GM19193 (cell line): ENCODE measurements at regions not wholly inside any gene's neighbourhood (a gene's known extent, or its start where the extent isn't known, plus 50 kb on each side); places are given as distances from the start of the nearest gene placed in this dataset.

Experiments
- POLR2A ChIP-seq: IDR thresholded peaks from 4 replicates; pipeline ENCODE4 v1.6.1; 2011; ENCODE audit not compliant: insufficient read depth, insufficient read length; ENCODE audit errors: extremely low read depth

- TF ChIP-seq POLR2A = no peak
Measured at GRCh38 chr2:2906091-2906490, 471.5 kb downstream of the EIPR1 start.

DNA sequence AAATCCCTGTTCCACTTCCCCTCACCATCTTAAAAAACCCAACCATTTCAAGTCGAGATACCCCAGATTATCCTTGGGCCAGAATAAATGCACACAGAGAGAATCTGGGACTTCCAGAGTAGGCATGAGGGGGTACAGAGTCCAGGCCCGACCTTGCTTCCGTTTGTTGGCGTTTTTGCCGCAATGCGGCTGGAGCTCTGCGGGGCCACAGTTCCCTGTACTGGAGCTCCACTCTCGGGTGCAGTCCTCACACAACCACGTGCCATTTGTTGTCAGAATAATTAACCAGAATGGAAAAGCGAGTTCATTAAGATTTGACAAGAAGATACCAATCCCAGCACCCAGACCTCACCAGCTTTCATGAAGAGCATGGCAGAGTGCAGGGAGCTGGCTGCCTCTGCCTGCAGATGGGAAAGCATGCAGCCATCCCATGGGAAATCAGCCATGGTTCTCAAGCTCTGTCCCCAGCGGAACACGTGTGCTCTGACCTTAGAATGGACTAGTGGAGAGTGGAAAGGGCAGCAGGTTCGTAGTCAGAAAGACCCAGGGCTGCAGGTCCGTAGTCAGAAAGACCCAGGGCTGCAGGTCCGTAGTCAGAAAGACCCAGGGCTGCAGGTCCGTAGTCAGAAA, 472.8 kb downstream of the EIPR1 start:
- TF ChIP-seq POLR2A = no peak

DNA sequence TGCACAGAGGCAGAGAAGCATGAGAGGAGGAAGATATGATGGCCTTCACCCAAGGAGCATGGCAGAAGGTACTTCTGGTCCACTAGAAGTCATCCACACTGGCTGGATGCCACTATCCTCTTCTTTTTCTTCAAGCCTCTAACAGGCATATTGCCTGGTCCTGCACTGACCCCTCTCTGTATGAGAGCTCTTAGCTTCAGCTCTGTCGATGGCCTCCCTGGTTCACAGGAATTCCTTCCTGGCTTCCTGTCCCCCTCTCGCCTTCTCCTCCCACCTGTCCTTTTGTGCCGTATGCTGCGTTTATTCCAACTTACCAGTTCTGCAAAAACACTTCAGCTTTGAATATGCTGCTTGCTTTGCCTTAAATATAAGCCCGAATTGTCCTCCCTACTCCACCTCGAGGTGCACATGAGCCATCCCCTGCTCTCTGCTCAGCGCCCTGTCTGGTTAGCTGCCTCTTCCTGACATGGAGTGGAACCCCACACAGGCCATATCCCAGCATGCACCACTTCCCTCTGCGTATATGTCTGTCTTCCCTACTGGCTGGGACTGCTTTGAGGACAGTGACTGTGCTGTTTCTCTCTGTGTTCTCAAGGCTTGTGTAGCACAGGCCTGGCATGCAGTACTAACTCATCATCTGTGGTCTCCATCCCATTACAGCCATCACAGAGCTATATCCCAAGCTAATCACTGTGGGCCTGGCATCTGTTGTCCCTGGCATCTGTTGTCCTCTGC, 474.9 kb downstream of the EIPR1 start:
- no peak for TF ChIP-seq POLR2A

DNA sequence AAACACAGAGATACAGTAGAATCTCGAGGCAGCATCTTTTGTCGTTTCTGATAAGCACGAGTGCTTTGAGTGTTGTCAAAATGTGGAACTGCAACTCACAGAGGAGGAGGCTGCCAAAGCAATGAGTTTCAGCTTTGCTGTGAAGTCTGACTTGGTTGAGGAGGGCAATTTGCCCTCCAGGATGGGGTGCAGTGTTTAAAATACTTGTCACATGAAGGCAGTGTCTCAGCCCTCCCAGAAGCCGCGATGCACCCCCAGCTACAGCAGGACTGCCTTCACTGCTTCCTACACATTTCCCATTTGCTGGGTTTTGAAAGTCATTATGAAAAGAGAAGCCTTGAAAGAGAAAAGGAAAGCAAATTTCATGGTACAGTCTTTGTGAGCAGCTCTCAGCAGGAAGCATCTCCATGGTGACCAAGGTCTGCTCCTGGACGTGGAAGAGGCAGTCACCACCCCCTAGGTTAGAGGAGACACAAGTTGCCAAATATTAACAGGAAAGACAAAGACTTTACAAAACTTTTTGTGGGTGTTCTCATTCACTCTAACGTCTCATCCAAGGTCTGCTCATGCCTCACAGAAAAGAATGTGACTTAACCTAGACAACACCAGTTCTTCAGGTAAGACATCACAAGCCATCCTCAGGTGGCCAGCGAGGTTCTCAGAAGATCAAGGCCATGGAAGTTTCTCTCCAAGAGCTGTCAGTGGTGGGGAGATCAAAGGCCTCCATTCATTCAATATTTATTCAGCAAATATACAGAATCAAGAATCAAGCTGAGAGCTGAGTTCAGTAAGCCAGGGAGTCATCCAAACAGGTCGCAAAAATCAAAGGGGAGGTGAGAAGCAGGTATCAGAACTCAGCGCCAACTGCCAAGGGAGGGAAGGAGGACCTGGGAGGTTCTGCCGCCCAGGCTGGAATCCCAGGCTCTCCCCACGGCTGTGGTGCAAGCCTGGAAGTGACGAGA, 476.0 kb downstream of the EIPR1 start:
- TF ChIP-seq POLR2A = no peak

GRCh38 chr2:2899826-2900225, 477.8 kb downstream of the EIPR1 start:
- no peak for TF ChIP-seq POLR2A

- TF ChIP-seq POLR2A = no peak
Measured at GRCh38 chr2:2898744-2899143, 478.9 kb downstream of the EIPR1 start.

DNA sequence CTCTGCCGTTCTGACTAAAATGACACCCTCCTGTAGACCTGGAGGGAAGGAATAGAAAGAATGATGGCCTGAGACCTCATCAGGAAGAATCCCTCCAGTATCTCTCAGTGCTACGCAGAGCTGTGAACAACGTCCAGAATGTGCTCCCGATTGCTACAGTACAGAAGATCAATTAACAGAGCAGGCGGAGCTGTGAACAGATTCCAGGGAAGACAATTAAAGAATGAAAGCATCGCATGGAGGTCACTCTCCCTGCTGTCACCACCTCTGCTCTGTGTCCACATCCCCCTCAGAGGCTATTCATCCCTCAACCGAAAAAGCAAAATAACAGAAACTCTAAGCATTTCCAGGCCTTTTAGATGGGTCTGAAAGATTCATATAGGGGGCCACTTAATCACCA, 481.0 kb downstream of the EIPR1 start:
- no peak for TF ChIP-seq POLR2A

DNA sequence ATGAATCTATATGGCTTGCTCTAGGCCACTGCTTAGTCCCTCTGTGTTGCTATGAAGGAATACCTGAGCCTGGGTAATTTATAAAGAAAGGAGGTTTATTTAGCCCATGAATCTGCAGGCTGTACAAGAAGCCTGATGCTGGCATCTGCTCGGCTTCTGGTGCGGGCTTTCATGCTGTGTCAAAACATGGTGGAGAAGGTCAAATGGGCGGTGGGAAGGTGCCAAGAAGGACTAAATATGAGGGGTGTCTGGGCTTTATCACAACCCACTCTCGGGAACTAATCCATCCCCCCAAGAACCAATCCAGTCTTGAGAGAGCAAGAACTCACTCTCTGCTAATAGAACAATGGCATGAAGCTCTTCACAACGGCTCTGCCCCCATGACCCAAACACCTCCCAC, 481.6 kb downstream of the EIPR1 start:
- no peak for TF ChIP-seq POLR2A

DNA sequence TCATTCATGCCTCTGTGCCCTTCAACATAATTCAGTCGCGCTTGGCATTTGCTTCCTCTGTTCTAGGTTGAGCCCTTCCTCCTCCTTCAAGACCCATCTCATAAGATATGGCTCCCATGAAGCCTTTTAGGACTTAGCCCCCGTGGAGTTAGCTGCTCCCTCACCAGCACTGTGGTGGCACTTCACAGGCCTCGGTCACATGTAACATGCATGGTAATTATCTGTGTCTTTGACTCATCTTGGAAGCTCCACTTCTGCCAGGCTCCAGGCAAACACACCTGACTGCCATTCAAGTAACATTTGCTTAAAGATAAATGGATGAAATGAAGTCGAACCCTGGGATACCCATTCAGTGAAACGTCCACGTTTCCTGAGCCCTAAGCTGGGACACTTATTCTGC, 484.7 kb downstream of the EIPR1 start:
- TF ChIP-seq POLR2A = no peak

DNA sequence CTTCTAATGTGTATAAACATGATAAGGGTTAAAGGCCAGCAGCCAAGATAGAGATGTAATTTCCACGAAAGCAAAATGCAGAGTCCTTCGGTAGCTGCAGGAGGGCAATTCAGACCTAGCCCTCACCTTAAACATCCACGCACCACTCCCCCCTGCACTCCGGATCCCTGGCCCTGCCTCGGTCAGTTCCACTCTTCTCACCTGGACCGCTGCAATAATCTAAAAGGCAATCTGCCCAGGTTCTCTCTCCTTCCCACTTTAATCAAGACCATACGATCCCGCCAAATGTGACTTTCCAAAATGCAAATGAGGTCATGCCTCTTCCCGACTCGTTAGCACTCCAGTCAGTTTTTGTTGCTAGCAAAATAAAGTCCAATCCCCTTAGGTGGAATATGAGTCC, 485.2 kb downstream of the EIPR1 start:
- TF ChIP-seq POLR2A = no peak

GRCh38 chr2:2890901-2891300, 486.7 kb downstream of the EIPR1 start:
- TF ChIP-seq POLR2A = no peak

GRCh38 chr2:2890246-2890645, 487.4 kb downstream of the EIPR1 start:
- no peak for TF ChIP-seq POLR2A

DNA sequence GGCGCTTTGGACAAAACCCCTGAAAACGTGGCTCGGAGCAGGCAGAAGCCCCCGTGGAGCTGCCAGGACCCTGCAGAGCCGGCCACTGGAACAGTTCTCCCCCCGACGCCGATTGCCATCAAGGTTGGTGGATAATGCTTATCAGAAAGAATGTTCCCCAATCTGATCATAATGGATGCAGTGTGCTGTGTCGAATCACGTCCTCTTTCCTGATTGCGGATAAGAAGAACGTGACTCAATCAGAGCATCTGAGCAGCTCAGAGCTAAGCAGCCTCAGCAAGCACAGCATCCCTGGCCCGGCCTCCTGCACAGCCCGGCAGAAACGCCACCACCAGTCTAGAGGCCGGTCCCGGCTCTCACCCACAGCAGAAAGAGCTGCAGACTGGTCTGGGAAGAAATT, 488.0 kb downstream of the EIPR1 start:
- no peak for TF ChIP-seq POLR2A

GRCh38 chr2:2889141-2889540, 488.5 kb downstream of the EIPR1 start:
- no peak for TF ChIP-seq POLR2A

- TF ChIP-seq POLR2A = no peak
Measured at GRCh38 chr2:2887772-2888387, 489.7 kb downstream of the EIPR1 start.
